ENCODE measurements at regions not wholly inside any gene's neighbourhood (a gene's known extent, or its start where the extent isn't known, plus 50 kb on each side); places are given as distances from the start of the nearest gene placed in this dataset.

DNA sequence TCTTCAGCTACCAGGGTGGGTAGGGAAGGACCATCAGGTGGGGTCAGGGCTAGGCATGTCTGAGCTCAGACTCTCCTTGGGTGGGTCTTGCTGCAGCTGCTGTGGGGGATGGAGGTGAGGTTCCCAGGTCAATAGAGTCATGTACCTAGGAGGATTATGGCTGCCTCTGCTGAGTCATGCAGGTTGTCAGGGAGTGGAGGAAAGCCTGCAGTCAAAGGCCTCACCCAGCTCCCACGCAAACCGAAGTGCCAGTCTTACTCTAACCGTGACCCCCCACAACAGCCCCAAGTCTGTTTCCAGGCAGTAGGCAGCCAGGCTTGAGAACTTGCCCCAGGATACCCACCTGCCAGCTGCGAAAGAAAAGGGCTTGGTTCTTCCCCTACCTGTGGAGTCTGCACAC is 113.6 kb upstream of the GALNT5 start:
- no peak for DNase-seq (ENCODE audit: low spot score)
- no peak for TF ChIP-seq CTCF (IDR thresholded peaks at IDR 0.05; ENCODE audit: extremely low read depth, missing control alignments)

DNA sequence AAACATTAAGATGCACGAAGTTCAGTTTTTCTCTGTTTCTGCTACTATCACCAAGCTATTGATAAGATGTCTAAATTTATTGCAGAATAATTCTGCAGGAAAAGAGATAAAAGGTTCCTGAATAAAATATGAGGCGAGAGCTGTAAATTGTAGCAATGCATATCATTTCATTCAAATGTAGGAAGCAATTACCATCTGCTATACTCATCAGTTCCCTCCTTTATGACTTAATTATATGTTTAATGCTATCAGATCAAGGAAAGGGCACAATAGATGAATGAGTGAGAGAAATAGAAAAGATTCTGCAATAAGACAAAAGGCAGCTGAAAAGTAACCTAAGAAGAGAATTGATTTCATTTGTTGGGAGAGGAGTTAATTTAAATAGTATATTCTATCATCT is 108.2 kb upstream of the GALNT5 start:
- TF ChIP-seq CTCF (IDR thresholded peaks at IDR 0.05; ENCODE audit: extremely low read depth, missing control alignments), result no peak

GRCh38 chr2:157150747-157151146 is 106.8 kb upstream of the GALNT5 start:
- TF ChIP-seq CTCF (IDR thresholded peaks at IDR 0.05; ENCODE audit: extremely low read depth, missing control alignments), result no peak
- DNase-seq (ENCODE audit: low spot score), result peak; percentile 51

More for the DNA sequence above, 108.2 kb upstream of the GALNT5 start:
- DNase-seq (ENCODE audit: low spot score), result no peak

DNA sequence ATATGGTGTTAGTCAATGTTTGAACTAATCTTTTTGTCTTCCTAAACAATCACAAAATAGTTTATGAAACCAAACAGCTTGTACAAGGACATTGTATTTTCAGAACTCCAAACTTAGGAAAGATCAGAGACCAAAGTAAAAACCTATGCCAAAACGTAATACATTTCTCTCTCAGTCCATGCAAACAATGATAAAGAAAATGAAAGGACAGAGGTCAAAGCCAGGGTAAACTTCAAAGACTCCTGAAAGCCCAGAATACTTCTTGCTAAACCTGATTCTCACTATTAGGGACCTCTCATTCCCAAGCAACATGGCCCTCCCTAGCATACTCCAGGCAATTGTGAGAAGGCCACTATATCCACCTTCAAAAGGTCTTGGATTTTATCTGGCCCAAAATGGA is 105.1 kb upstream of the GALNT5 start:
- TF ChIP-seq CTCF (IDR thresholded peaks at IDR 0.05; ENCODE audit: extremely low read depth, missing control alignments), result no peak
- peak; percentile 7 for DNase-seq (ENCODE audit: low spot score)

DNA sequence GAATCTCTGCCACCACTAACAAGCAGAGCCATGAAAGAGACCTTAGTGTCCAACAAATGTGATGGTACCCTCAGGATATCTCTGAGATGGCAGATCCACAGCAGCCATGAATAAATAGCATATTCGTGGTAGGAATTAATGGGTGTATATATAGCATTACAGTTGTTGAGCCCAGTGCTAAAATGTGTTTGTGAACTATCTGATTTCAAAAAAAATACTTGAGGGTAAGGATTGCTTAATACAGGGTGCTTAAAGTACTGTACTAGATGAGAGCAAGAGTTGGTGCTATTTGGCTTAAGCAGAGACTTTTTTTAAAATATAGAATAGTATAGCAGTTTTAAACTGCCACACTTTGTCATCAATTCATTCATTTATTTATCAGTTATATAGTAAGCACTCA is 101.5 kb upstream of the GALNT5 start:
- no peak for TF ChIP-seq CTCF (IDR thresholded peaks at IDR 0.05; ENCODE audit: extremely low read depth, missing control alignments)
- DNase-seq (ENCODE audit: low spot score), result no peak

- no peak for DNase-seq (ENCODE audit: low spot score)
- no peak for TF ChIP-seq CTCF (IDR thresholded peaks at IDR 0.05; ENCODE audit: extremely low read depth, missing control alignments)
Measured at GRCh38 chr2:157158111-157158510, 99.4 kb upstream of the GALNT5 start.

GRCh38 chr2:157159221-157159934 is 98.1 kb upstream of the GALNT5 start:
- no peak for TF ChIP-seq CTCF (IDR thresholded peaks at IDR 0.05; ENCODE audit: extremely low read depth, missing control alignments)
- DNase-seq (ENCODE audit: low spot score), result no peak

All from GM20000 (cell line).